HCT116 (cell line): ENCODE measurements at regions not wholly inside any gene's neighbourhood (a gene's known extent, or its start where the extent isn't known, plus 50 kb on each side); places are given as distances from the start of the nearest gene placed in this dataset.

Experiments used
- ATAC-seq: fragments of 200-7000 bp; cut with Tn5 transposase; 2 replicates; pipeline ENCODE4 v1.9.1; 2020; ENCODE audit warnings: mild to moderate bottlenecking, moderate library complexity
- BruUV-seq: library from RNA; stranded (reverse); fragments of 400-500 nt; replicated peaks from 2 replicates; lab custom pipeline; 2021; lab: Mats Ljungman, UMichigan
- CTCF ChIA-PET: fragments of 300-600 bp; sonication (Branson Sonifier 250); formaldehyde crosslinking; loops from one replicate; lab custom pipeline; 2021; ENCODE audit warnings: antibody characterized with exemption; lab: Charles Lee
- POLR2A ChIA-PET: fragments of 300-600, 350-600 bp; sonication (Branson Sonifier 250); formaldehyde crosslinking; loops from one replicate; lab custom pipeline; 2021; ENCODE audit warnings: antibody characterized with exemption; lab: Charles Lee
- RAD21 ChIA-PET, 2 experiments: fragments of 300-600 bp; sonication (Branson Sonifier 250); formaldehyde crosslinking; loops; one replicate each; lab custom pipeline; 2023; ENCODE audit warnings: low total read pairs in 2 of 2; ENCODE audit not compliant: uncharacterized antibody in 2 of 2, unreplicated experiment in 2 of 2, low non-redundant PET in 1 of 2; lab: Charles Lee
- DNase-seq: peaks from one replicate; pipeline ENCODE4 v3.0.0-alpha.2; 2010; ENCODE audit warnings: low read depth, low spot score
- H2AFZ ChIP-seq: fragments of 200-600 bp; shearing (Covaris generic), sonication (generic); 2 replicates; pipeline ENCODE4 v1.6.1; 2017; ENCODE audit warnings: low read depth, mixed run types, mixed read lengths, antibody characterized with exemption, low read length; ENCODE audit not compliant: poor library complexity, severe bottlenecking
- H3K27ac ChIP-seq: 2 replicates; pipeline ENCODE4 v1.5.1; 2012; ENCODE audit warnings: low read depth, low read length
- H3K27me3 ChIP-seq: fragments of 200-600 bp; sonication (generic); 2 replicates; pipeline ENCODE4 v1.6.1; 2016; ENCODE audit warnings: mixed run types, low read length, mixed read lengths; ENCODE audit not compliant: insufficient read depth
- H3K36me3 ChIP-seq, 2 experiments: fragments of 200-500 bp in 1 of 2; fragments of 200-600 bp in 1 of 2; sonication (Bioruptor generic) in 1 of 2; sonication (generic) in 1 of 2; 2 replicates each; pipeline versions ENCODE4 v1.5.1 to v1.6.1; 2014 to 2016; ENCODE audit warnings: low read length in 2 of 2, inconsistent platforms in 1 of 2, mixed read lengths in 1 of 2, mixed run types in 1 of 2; ENCODE audit not compliant: insufficient read depth in 2 of 2, control insufficient read depth in 1 of 2
- H3K4me1 ChIP-seq, 2 experiments: fragments of 200-600 bp in 1 of 2; sonication (generic) in 1 of 2; 2 replicates each; pipeline versions ENCODE4 v1.5.1 to v1.6.1; 2012 to 2017; ENCODE audit warnings: low read length in 2 of 2, inconsistent platforms in 1 of 2, mild to moderate bottlenecking in 1 of 2, mixed read lengths in 1 of 2, mixed run types in 1 of 2, moderate library complexity in 1 of 2; ENCODE audit not compliant: insufficient read depth in 2 of 2, control insufficient read depth in 1 of 2
- H3K4me2 ChIP-seq: fragments of 200-600 bp; sonication (generic); 2 replicates; pipeline ENCODE4 v1.6.1; 2017; ENCODE audit warnings: mixed run types, low read length, mixed read lengths
- H3K4me3 ChIP-seq, 2 experiments: fragments of 200-600 bp in 1 of 2; sonication (generic) in 1 of 2; replicated peaks in 1 of 2; 2 replicates each; pipeline ENCODE4 v1.5.1; 2011 to 2016; ENCODE audit warnings: low read length in 2 of 2, control low read depth in 1 of 2, low read depth in 1 of 2, mild to moderate bottlenecking in 1 of 2, mixed read lengths in 1 of 2, mixed run types in 1 of 2
- H3K79me2 ChIP-seq: fragments of 200-600 bp; sonication (generic); 2 replicates; pipeline ENCODE4 v1.6.1; 2017; ENCODE audit warnings: mild to moderate bottlenecking, mixed run types, low read length, moderate library complexity, mixed read lengths; ENCODE audit not compliant: insufficient read depth
- H3K9ac ChIP-seq: fragments of 200-600 bp; sonication (generic); 2 replicates; pipeline ENCODE4 v1.6.1; 2016; ENCODE audit warnings: low read length, mixed read lengths
- H3K9me2 ChIP-seq: fragments of 200-600 bp; sonication (generic), shearing (Covaris generic); 2 replicates; pipeline ENCODE4 v1.6.1; 2017; ENCODE audit warnings: mixed run types, mild to moderate bottlenecking, moderate library complexity; ENCODE audit not compliant: insufficient read depth
- H3K9me3 ChIP-seq, 2 experiments: fragments of 200-500 bp in 1 of 2; fragments of 200-600 bp in 1 of 2; sonication (Bioruptor generic) in 1 of 2; sonication (generic) in 1 of 2; 2 replicates each; pipeline ENCODE4 v1.6.1; 2014 to 2017; ENCODE audit warnings: low read length in 2 of 2, mixed read lengths in 2 of 2, inconsistent platforms in 1 of 2, low read depth in 1 of 2, mild to moderate bottlenecking in 1 of 2, mixed run types in 1 of 2, moderate library complexity in 1 of 2; ENCODE audit not compliant: control insufficient read depth in 1 of 2, insufficient read depth in 1 of 2
- H4K20me1 ChIP-seq: fragments of 200-600 bp; sonication (generic), shearing (Covaris generic); 2 replicates; pipeline ENCODE4 v1.6.1; 2017; ENCODE audit warnings: mixed run types, mild to moderate bottlenecking, moderate library complexity; ENCODE audit not compliant: insufficient read depth
- CBX3 ChIP-seq: IDR thresholded peaks from 2 replicates; pipeline ENCODE4 v1.6.1; 2012; ENCODE audit warnings: low read depth
- CEBPB ChIP-seq: IDR thresholded peaks from 2 replicates; pipeline ENCODE4 v1.6.1; 2012; ENCODE audit warnings: low read depth
- POLR2A ChIP-seq: IDR thresholded peaks from 2 replicates; pipeline ENCODE4 v1.7.0; 2011; ENCODE audit warnings: borderline replicate concordance; ENCODE audit not compliant: insufficient read depth, insufficient read length; ENCODE audit errors: extremely low read depth
- POLR2AphosphoS5 ChIP-seq: IDR thresholded peaks from 2 replicates; pipeline ENCODE4 v1.6.1; 2011; ENCODE audit warnings: mild to moderate bottlenecking, low read depth, low read length, moderate library complexity
- RAD21 ChIP-seq: IDR thresholded peaks from 2 replicates; pipeline ENCODE4 v1.6.1; 2012; ENCODE audit warnings: low read depth, mild to moderate bottlenecking
- SRF ChIP-seq: IDR thresholded peaks from 2 replicates; pipeline ENCODE4 v1.6.1; 2012; ENCODE audit warnings: low read depth
- YY1 ChIP-seq: IDR thresholded peaks from 2 replicates; pipeline ENCODE4 v1.6.1; 2011; ENCODE audit warnings: low read length, low read depth, moderate library complexity, mild to moderate bottlenecking; ENCODE audit not compliant: insufficient replicate concordance; ENCODE audit errors: extremely low read depth
- intact Hi-C: fragments of 100-400 bp; cut with micrococcal nuclease; formaldehyde crosslinking; loops from 2 replicates; pipeline ENCODE4 v1.10.0; 2022
- TF ChIP-seq, protein P1 (sequence below): IDR thresholded peaks from 2 replicates; pipeline ENCODE4 v1.6.1; 2012; ENCODE audit warnings: low read depth

- no TSS peak for BruUV-seq
- Histone ChIP-seq H2AFZ (no peak overlapping the region), H3K9ac (no peak overlapping the region), H3K4me1 (no peaks in the 10 kb centered on the region), H3K36me3 (no peaks in the 10 kb centered on the region), H3K27ac (no peak overlapping the region), H3K4me3 (no peak overlapping the region), H3K27me3 (no peaks in the 10 kb centered on the region), H3K9me2 (no peaks in the 10 kb centered on the region), H3K79me2 (no peaks in the 10 kb centered on the region), H3K9me3 (peaks cover 7 to 19% of the 10 kb centered on the region in 2 experiments; a peak in 2 of 4 replicates), H4K20me1 (no peaks in the 10 kb centered on the region), H3K4me2 (no peak overlapping the region)
- TF ChIP-seq YY1 (no peak), POLR2A (no peak), CEBPB (no peak), SRF (no peak), RAD21 (no peak), CBX3 (no peak), POLR2AphosphoS5 (no peak)
- TF ChIP-seq, protein P1, sequence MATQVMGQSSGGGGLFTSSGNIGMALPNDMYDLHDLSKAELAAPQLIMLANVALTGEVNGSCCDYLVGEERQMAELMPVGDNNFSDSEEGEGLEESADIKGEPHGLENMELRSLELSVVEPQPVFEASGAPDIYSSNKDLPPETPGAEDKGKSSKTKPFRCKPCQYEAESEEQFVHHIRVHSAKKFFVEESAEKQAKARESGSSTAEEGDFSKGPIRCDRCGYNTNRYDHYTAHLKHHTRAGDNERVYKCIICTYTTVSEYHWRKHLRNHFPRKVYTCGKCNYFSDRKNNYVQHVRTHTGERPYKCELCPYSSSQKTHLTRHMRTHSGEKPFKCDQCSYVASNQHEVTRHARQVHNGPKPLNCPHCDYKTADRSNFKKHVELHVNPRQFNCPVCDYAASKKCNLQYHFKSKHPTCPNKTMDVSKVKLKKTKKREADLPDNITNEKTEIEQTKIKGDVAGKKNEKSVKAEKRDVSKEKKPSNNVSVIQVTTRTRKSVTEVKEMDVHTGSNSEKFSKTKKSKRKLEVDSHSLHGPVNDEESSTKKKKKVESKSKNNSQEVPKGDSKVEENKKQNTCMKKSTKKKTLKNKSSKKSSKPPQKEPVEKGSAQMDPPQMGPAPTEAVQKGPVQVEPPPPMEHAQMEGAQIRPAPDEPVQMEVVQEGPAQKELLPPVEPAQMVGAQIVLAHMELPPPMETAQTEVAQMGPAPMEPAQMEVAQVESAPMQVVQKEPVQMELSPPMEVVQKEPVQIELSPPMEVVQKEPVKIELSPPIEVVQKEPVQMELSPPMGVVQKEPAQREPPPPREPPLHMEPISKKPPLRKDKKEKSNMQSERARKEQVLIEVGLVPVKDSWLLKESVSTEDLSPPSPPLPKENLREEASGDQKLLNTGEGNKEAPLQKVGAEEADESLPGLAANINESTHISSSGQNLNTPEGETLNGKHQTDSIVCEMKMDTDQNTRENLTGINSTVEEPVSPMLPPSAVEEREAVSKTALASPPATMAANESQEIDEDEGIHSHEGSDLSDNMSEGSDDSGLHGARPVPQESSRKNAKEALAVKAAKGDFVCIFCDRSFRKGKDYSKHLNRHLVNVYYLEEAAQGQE = no peak
- RAD21 ChIA-PET = no interaction called here
- intact Hi-C loops = no loop called here
- no peak for ATAC-seq
- CTCF ChIA-PET = no interaction called here
- POLR2A ChIA-PET = no interaction called here
- no peak for DNase-seq
Measured at GRCh38 chr18:33833842-33834241, 255.8 kb downstream of the ASXL3 start.
